ENCODE measurements at regions not wholly inside any gene's neighbourhood (a gene's known extent, or its start where the extent isn't known, plus 50 kb on each side); places are given as distances from the start of the nearest gene placed in this dataset.

DNA sequence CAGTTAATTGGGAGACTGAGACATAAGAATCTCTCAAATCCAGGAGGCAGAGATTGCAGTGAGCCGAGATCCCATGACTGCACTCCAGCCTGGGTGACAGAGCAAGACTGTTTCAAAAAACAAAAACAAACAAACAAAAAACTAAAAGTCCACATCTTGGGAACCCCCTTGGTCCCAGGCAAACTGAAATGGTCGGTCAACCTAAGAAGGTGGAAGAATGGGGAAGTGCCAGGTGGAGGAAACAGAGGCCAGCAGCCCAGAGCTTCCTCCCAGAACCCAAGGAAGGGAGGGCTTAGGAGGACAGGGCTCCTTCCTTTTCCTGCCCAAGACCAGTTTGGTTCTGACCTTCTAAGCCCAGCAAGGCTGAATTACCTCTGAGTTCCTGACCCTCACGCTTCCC lies 121.0 kb upstream of the FUT8 start:
- TF ChIP-seq TAF1 (IDR thresholded peaks at IDR 0.05; ENCODE audit: borderline replicate concordance, insufficient read depth, low read length) = no peak
- TF ChIP-seq REST (IDR thresholded peaks at IDR 0.05; ENCODE audit: insufficient read depth in 1 of 2, low read depth in 2 of 2, low read length in 2 of 2) = no peak
